ENCODE measurements at regions not wholly inside any gene's neighbourhood (a gene's known extent, or its start where the extent isn't known, plus 50 kb on each side); places are given as distances from the start of the nearest gene placed in this dataset.

DNA sequence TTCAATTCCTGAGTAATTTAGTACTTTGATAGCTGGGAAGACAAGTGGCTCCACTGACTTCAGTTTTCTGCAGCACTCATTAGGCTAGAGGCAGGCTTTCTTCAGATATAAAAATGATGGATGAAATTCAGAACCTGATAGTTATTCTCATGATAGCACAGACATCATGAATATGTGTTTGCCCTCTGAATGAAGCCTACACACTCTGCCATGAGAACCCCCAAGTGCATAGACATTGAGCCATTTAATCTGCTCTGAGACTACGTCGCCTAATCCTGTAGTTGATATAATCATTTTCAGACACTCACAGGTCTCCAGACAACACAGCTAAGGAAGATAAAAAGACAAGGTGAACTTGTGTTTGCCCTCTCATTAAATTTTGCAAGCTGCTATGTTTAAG lies 566.1 kb downstream of the AMY1C start:
- no peak for DNase-seq (ENCODE audit: low spot score)
- in situ Hi-C loops (cut with HindIII; ENCODE audit: extremely low pct_ligation_motif_present, low pct_unique_long_range_greater_than_20kb): no loop called here
- ChIA-PET CTCF (ENCODE audit: low intra/inter-chr PET ratio, low total read pairs) (no interaction called here), POLR2A (no interaction called here)
- no TSS peak for BruUV-seq (replicated peaks)
- intact Hi-C loops (cut with micrococcal nuclease; ENCODE audit: unreplicated experiment): no loop called here
- Histone ChIP-seq H2AFZ (ENCODE audit: low read length) (no peak overlapping the region), H3K4me2 (ENCODE audit: low read depth, low read length) (no peak overlapping the region), H4K20me1 (ENCODE audit: insufficient read depth, low read length) (no peaks in the 10 kb centered on the region), H3K4me3 (replicated peaks in 1 of 3; ENCODE audit: insufficient read depth in 1 of 3, low read depth in 2 of 3, low read length in 3 of 3) (no peak overlapping the region), H3K36me3 (replicated peaks in 1 of 2; ENCODE audit: control insufficient read depth in 1 of 2, insufficient read depth in 2 of 2, low read length in 2 of 2) (no peaks in the 10 kb centered on the region), H3K27me3 (ENCODE audit: control insufficient read depth in 1 of 2, insufficient read depth in 2 of 2, low read length in 2 of 2) (no peaks in the 10 kb centered on the region), H3K9ac (ENCODE audit: insufficient read depth, low read depth, low read length) (no peak overlapping the region), H3K4me1 (ENCODE audit: insufficient read depth, low read length) (no peaks in the 10 kb centered on the region), H3K79me2 (ENCODE audit: insufficient read depth, low read length) (no peaks in the 10 kb centered on the region), H3K9me3 (ENCODE audit: low read length) (peaks cover 11% of the 10 kb centered on the region; the same call in 1 of the 2 replicates), H3K27ac (ENCODE audit: extremely low read length, insufficient read depth, low read length) (no peak overlapping the region)
- no peak for ATAC-seq
- 60% methylated on average over 2 of the region's 2 CpGs for WGBS (ENCODE audit: low lambda C conversion rate)
- FAIRE-seq: no peak
- no peak for TF ChIP-seq ZFP36 (IDR thresholded peaks at IDR 0.05; ENCODE audit: borderline replicate concordance, low read depth, low read length, partially characterized antibody)
- no peak for TF ChIP-seq ELF4 (CRISPR knock-in tag; IDR thresholded peaks at IDR 0.05; ENCODE audit: borderline replicate concordance)
- TF ChIP-seq, protein P1, sequence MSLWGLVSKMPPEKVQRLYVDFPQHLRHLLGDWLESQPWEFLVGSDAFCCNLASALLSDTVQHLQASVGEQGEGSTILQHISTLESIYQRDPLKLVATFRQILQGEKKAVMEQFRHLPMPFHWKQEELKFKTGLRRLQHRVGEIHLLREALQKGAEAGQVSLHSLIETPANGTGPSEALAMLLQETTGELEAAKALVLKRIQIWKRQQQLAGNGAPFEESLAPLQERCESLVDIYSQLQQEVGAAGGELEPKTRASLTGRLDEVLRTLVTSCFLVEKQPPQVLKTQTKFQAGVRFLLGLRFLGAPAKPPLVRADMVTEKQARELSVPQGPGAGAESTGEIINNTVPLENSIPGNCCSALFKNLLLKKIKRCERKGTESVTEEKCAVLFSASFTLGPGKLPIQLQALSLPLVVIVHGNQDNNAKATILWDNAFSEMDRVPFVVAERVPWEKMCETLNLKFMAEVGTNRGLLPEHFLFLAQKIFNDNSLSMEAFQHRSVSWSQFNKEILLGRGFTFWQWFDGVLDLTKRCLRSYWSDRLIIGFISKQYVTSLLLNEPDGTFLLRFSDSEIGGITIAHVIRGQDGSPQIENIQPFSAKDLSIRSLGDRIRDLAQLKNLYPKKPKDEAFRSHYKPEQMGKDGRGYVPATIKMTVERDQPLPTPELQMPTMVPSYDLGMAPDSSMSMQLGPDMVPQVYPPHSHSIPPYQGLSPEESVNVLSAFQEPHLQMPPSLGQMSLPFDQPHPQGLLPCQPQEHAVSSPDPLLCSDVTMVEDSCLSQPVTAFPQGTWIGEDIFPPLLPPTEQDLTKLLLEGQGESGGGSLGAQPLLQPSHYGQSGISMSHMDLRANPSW (CRISPR knock-in tag; IDR thresholded peaks at IDR 0.05; ENCODE audit: borderline replicate concordance): no peak
- TF ChIP-seq LCORL (IDR thresholded peaks at IDR 0.05): no peak
- TF ChIP-seq LCORL (CRISPR knock-in tag; IDR thresholded peaks at IDR 0.05): no peak
- no peak for TF ChIP-seq ZKSCAN5 (CRISPR knock-in tag; IDR thresholded peaks at IDR 0.05)
- no peak for TF ChIP-seq ZNF225 (CRISPR knock-in tag; IDR thresholded peaks at IDR 0.05)
- no peak for TF ChIP-seq ZNF672 (CRISPR knock-in tag; IDR thresholded peaks at IDR 0.05)
